Esophagus squamous epithelium (tissue), 4 donors: ENCODE measurements at regions not wholly inside any gene's neighbourhood (a gene's known extent, or its start where the extent isn't known, plus 50 kb on each side); places are given as distances from the start of the nearest gene placed in this dataset.

Experiments
- POLR2A ChIP-seq, 4 donors: fragments of 450-650 bp; IDR thresholded peaks; one replicate each; pipeline ENCODE4 v1.6.1; 2017; ENCODE audit warnings: antibody characterized with exemption in 4 of 4, mild to moderate bottlenecking in 4 of 4, moderate library complexity in 3 of 4
- TF ChIP-seq, protein P1 (sequence below), 6 experiments: fragments of 450-650 bp in 4 of 6; fragments of 200-600 bp in 2 of 6; sonication (generic) in 2 of 6; IDR thresholded peaks; one replicate each; pipeline ENCODE4 v1.5.1; 2016 to 2019; ENCODE audit warnings: antibody characterized with exemption in 6 of 6, mild to moderate bottlenecking in 4 of 6, moderate library complexity in 4 of 6

DNA sequence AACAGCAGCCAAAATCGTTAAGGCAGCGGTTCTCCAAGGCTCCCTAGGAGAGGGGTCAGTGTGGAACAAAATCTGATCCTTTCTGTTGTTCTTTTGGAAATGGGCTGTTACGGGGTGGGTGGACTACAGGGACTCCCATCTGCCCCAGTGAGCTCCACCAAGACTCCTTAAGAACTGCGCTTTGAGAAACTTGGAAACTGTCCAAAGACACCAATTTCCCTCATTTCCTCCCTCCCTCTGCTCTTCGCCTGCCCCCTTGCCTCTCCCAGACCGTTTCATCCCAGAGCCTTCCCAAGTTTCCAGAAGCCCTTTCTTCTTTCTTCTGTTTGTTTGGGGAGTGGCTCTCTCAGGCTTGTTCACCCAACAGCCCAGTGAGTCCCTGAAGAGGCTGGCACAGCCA lies 205.4 kb downstream of the COPRS start:
- TF ChIP-seq, protein P1, sequence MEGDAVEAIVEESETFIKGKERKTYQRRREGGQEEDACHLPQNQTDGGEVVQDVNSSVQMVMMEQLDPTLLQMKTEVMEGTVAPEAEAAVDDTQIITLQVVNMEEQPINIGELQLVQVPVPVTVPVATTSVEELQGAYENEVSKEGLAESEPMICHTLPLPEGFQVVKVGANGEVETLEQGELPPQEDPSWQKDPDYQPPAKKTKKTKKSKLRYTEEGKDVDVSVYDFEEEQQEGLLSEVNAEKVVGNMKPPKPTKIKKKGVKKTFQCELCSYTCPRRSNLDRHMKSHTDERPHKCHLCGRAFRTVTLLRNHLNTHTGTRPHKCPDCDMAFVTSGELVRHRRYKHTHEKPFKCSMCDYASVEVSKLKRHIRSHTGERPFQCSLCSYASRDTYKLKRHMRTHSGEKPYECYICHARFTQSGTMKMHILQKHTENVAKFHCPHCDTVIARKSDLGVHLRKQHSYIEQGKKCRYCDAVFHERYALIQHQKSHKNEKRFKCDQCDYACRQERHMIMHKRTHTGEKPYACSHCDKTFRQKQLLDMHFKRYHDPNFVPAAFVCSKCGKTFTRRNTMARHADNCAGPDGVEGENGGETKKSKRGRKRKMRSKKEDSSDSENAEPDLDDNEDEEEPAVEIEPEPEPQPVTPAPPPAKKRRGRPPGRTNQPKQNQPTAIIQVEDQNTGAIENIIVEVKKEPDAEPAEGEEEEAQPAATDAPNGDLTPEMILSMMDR (IDR thresholded peaks at IDR 0.05), result no peak
- no peak for TF ChIP-seq POLR2A (IDR thresholded peaks at IDR 0.05)
